ENCODE measurements at regions not wholly inside any gene's neighbourhood (a gene's known extent, or its start where the extent isn't known, plus 50 kb on each side); places are given as distances from the start of the nearest gene placed in this dataset.

- no peak overlapping the region for H3K4me3 ChIP-seq (ENCODE audit: low read depth, low read length)
- H3K27ac ChIP-seq (ENCODE audit: low read depth, low read length), result no peak overlapping the region
- no peaks in the 10 kb centered on the region for H3K36me3 ChIP-seq (ENCODE audit: control insufficient read depth, insufficient read depth, low read length)
- H3K4me1 ChIP-seq (ENCODE audit: control insufficient read depth, insufficient read depth, low read length), result no peaks in the 10 kb centered on the region
- no peaks in the 10 kb centered on the region for H3K27me3 ChIP-seq (ENCODE audit: control insufficient read depth, insufficient read depth, low read length)
- no peaks in the 10 kb centered on the region for H3K9me3 ChIP-seq (ENCODE audit: control insufficient read depth, insufficient read depth, low read length)
- WGBS (ENCODE audit: insufficient coverage), result 94% methylated on average over 2 of the region's 2 CpGs
- no peak for DNase-seq (ENCODE audit: low read depth in 4 of 6, low spot score in 6 of 6)
Observed at GRCh38 chr10:33461295-33461640, 126.8 kb upstream of the NRP1 start.

- Histone ChIP-seq H3K27ac (ENCODE audit: low read depth, low read length) (no peak overlapping the region), H3K27me3 (ENCODE audit: control insufficient read depth, insufficient read depth, low read length) (no peaks in the 10 kb centered on the region), H3K4me1 (ENCODE audit: control insufficient read depth, insufficient read depth, low read length) (no peaks in the 10 kb centered on the region), H3K4me3 (ENCODE audit: low read depth, low read length) (no peak overlapping the region), H3K36me3 (ENCODE audit: control insufficient read depth, insufficient read depth, low read length) (no peaks in the 10 kb centered on the region), H3K9me3 (ENCODE audit: control insufficient read depth, insufficient read depth, low read length) (no peaks in the 10 kb centered on the region)
- no peak for DNase-seq (ENCODE audit: low read depth in 4 of 6, low spot score in 6 of 6)
- WGBS (ENCODE audit: insufficient coverage), result no CpG with 5 or more reads among the region's 5 CpGs
Observed at GRCh38 chr10:33460505-33461294, 126.2 kb upstream of the NRP1 start.

GRCh38 chr10:33459602-33460001, 125.1 kb upstream of the NRP1 start:
- Histone ChIP-seq H3K36me3 (ENCODE audit: control insufficient read depth, insufficient read depth, low read length) (no peaks in the 10 kb centered on the region), H3K4me1 (ENCODE audit: control insufficient read depth, insufficient read depth, low read length) (no peaks in the 10 kb centered on the region), H3K27me3 (ENCODE audit: control insufficient read depth, insufficient read depth, low read length) (no peaks in the 10 kb centered on the region), H3K27ac (ENCODE audit: low read depth, low read length) (no peak overlapping the region), H3K4me3 (ENCODE audit: low read depth, low read length) (no peak overlapping the region), H3K9me3 (ENCODE audit: control insufficient read depth, insufficient read depth, low read length) (no peaks in the 10 kb centered on the region)
- DNase-seq (ENCODE audit: low read depth in 4 of 6, low spot score in 6 of 6), result peak in 1 of 6 donors; percentile 53
- WGBS (ENCODE audit: insufficient coverage), result 100% methylated on average over 1 of the region's 5 CpGs

GRCh38 chr10:33455029-33455428, 120.6 kb upstream of the NRP1 start:
- no peak overlapping the region for H3K4me3 ChIP-seq (ENCODE audit: low read depth, low read length)
- no peak overlapping the region for H3K27ac ChIP-seq (ENCODE audit: low read depth, low read length)
- no peaks in the 10 kb centered on the region for H3K27me3 ChIP-seq (ENCODE audit: control insufficient read depth, insufficient read depth, low read length)
- H3K4me1 ChIP-seq (ENCODE audit: control insufficient read depth, insufficient read depth, low read length), result no peaks in the 10 kb centered on the region
- no peak for DNase-seq (ENCODE audit: low read depth in 4 of 6, low spot score in 6 of 6)
- WGBS (ENCODE audit: insufficient coverage), result 50% methylated on average over 1 of the region's 2 CpGs
- no peaks in the 10 kb centered on the region for H3K9me3 ChIP-seq (ENCODE audit: control insufficient read depth, insufficient read depth, low read length)
- no peaks in the 10 kb centered on the region for H3K36me3 ChIP-seq (ENCODE audit: control insufficient read depth, insufficient read depth, low read length)

- no peak overlapping the region for H3K4me3 ChIP-seq (ENCODE audit: low read depth, low read length)
- H3K36me3 ChIP-seq (ENCODE audit: control insufficient read depth, insufficient read depth, low read length), result no peaks in the 10 kb centered on the region
- no peak for DNase-seq (ENCODE audit: low read depth in 4 of 6, low spot score in 6 of 6)
- no peak overlapping the region for H3K27ac ChIP-seq (ENCODE audit: low read depth, low read length)
- H3K9me3 ChIP-seq (ENCODE audit: control insufficient read depth, insufficient read depth, low read length), result no peaks in the 10 kb centered on the region
- 100% methylated on average over 1 of the region's 2 CpGs for WGBS (ENCODE audit: insufficient coverage)
- H3K27me3 ChIP-seq (ENCODE audit: control insufficient read depth, insufficient read depth, low read length), result no peaks in the 10 kb centered on the region
- no peaks in the 10 kb centered on the region for H3K4me1 ChIP-seq (ENCODE audit: control insufficient read depth, insufficient read depth, low read length)
Observed at GRCh38 chr10:33454554-33454953, 120.1 kb upstream of the NRP1 start.

- no peak overlapping the region for H3K4me3 ChIP-seq (ENCODE audit: low read depth, low read length)
- no peak for DNase-seq (ENCODE audit: low read depth in 4 of 6, low spot score in 6 of 6)
- no peaks in the 10 kb centered on the region for H3K27me3 ChIP-seq (ENCODE audit: control insufficient read depth, insufficient read depth, low read length)
- H3K4me1 ChIP-seq (ENCODE audit: control insufficient read depth, insufficient read depth, low read length), result no peaks in the 10 kb centered on the region
- WGBS (ENCODE audit: insufficient coverage), result 55% methylated on average over 2 of the region's 9 CpGs
- no peaks in the 10 kb centered on the region for H3K9me3 ChIP-seq (ENCODE audit: control insufficient read depth, insufficient read depth, low read length)
- no peaks in the 10 kb centered on the region for H3K36me3 ChIP-seq (ENCODE audit: control insufficient read depth, insufficient read depth, low read length)
- H3K27ac ChIP-seq (ENCODE audit: low read depth, low read length), result no peak overlapping the region
Observed at GRCh38 chr10:33453081-33454025, 118.9 kb upstream of the NRP1 start.

- Histone ChIP-seq H3K4me3 (ENCODE audit: low read depth, low read length) (no peak overlapping the region), H3K9me3 (ENCODE audit: control insufficient read depth, insufficient read depth, low read length) (no peaks in the 10 kb centered on the region), H3K4me1 (ENCODE audit: control insufficient read depth, insufficient read depth, low read length) (no peaks in the 10 kb centered on the region), H3K36me3 (ENCODE audit: control insufficient read depth, insufficient read depth, low read length) (no peaks in the 10 kb centered on the region), H3K27me3 (ENCODE audit: control insufficient read depth, insufficient read depth, low read length) (no peaks in the 10 kb centered on the region), H3K27ac (ENCODE audit: low read depth, low read length) (no peak overlapping the region)
- 100% methylated on average over 2 of the region's 7 CpGs for WGBS (ENCODE audit: insufficient coverage)
- peak in 1 of 6 donors; percentile 74 for DNase-seq (ENCODE audit: low read depth in 4 of 6, low spot score in 6 of 6)
Observed at GRCh38 chr10:33448421-33449140, 114.1 kb upstream of the NRP1 start.

GRCh38 chr10:33441561-33441960, 107.1 kb upstream of the NRP1 start:
- WGBS (ENCODE audit: insufficient coverage), result 88% methylated on average over 2 of the region's 5 CpGs
- Histone ChIP-seq H3K4me3 (ENCODE audit: low read depth, low read length) (no peak overlapping the region), H3K9me3 (ENCODE audit: control insufficient read depth, insufficient read depth, low read length) (no peaks in the 10 kb centered on the region), H3K4me1 (ENCODE audit: control insufficient read depth, insufficient read depth, low read length) (no peaks in the 10 kb centered on the region), H3K36me3 (ENCODE audit: control insufficient read depth, insufficient read depth, low read length) (no peaks in the 10 kb centered on the region), H3K27ac (ENCODE audit: low read depth, low read length) (no peak overlapping the region), H3K27me3 (ENCODE audit: control insufficient read depth, insufficient read depth, low read length) (no peaks in the 10 kb centered on the region)
- peak in 1 of 6 donors; percentile 14 for DNase-seq (ENCODE audit: low read depth in 4 of 6, low spot score in 6 of 6)

- 82% methylated on average over 4 of the region's 4 CpGs for WGBS (ENCODE audit: insufficient coverage)
- no peaks in the 10 kb centered on the region for H3K27me3 ChIP-seq (ENCODE audit: control insufficient read depth, insufficient read depth, low read length)
- no peaks in the 10 kb centered on the region for H3K4me1 ChIP-seq (ENCODE audit: control insufficient read depth, insufficient read depth, low read length)
- H3K27ac ChIP-seq (ENCODE audit: low read depth, low read length), result no peak overlapping the region
- no peak for DNase-seq (ENCODE audit: low read depth in 4 of 6, low spot score in 6 of 6)
- no peaks in the 10 kb centered on the region for H3K36me3 ChIP-seq (ENCODE audit: control insufficient read depth, insufficient read depth, low read length)
- no peaks in the 10 kb centered on the region for H3K9me3 ChIP-seq (ENCODE audit: control insufficient read depth, insufficient read depth, low read length)
- no peak overlapping the region for H3K4me3 ChIP-seq (ENCODE audit: low read depth, low read length)
Observed at GRCh38 chr10:33434933-33435332, 100.5 kb upstream of the NRP1 start.
